WTC11 (cell line): ENCODE measurements at regions not wholly inside any gene's neighbourhood (a gene's known extent, or its start where the extent isn't known, plus 50 kb on each side); places are given as distances from the start of the nearest gene placed in this dataset.

Source experiments
- ATAC-seq: fragments of 200-7000 bp; cut with Tn5 transposase; 2 replicates; pipeline ENCODE4 v1.10.0; 2021; ENCODE audit warnings: mild to moderate bottlenecking, moderate library complexity
- CTCF ChIA-PET: fragments of 300-600 bp; sonication (Branson Sonifier 250); formaldehyde crosslinking; loops from one replicate; lab custom pipeline; 2021; ENCODE audit warnings: antibody characterized with exemption; lab: Charles Lee
- POLR2A ChIA-PET: fragments of 350-600 bp; sonication (Branson Sonifier 250); formaldehyde crosslinking; loops from one replicate; lab custom pipeline; 2021; ENCODE audit warnings: antibody characterized with exemption; lab: Charles Lee
- DNase-seq: peaks from one replicate; pipeline ENCODE4 v3.0.0; 2021; ENCODE audit warnings: low spot score
- H3K27ac Mint-ChIP-seq: 2 replicates; pipeline ENCODE4 v1.8.0; 2021; ENCODE audit warnings: mixed read lengths
- H3K27me3 Mint-ChIP-seq: 2 replicates; pipeline ENCODE4 v1.8.0; 2021; ENCODE audit warnings: low read depth, mild to moderate bottlenecking, moderate library complexity, mixed read lengths
- H3K36me3 Mint-ChIP-seq: 2 replicates; pipeline ENCODE4 v1.8.0; 2021; ENCODE audit warnings: mixed read lengths
- H3K4me1 Mint-ChIP-seq: 2 replicates; pipeline ENCODE4 v1.8.0; 2022; ENCODE audit warnings: mixed read lengths
- H3K4me3 Mint-ChIP-seq: 2 replicates; pipeline ENCODE4 v1.8.0; 2021; ENCODE audit warnings: mild to moderate bottlenecking, moderate library complexity, mixed read lengths
- H3K9me3 Mint-ChIP-seq: 2 replicates; pipeline ENCODE4 v1.8.0; 2021; ENCODE audit warnings: mixed read lengths
- ATF6 ChIP-seq: sonication (generic); formaldehyde crosslinking; IDR thresholded peaks from 2 replicates; pipeline ENCODE4 v1.8.1; 2023; ENCODE audit warnings: mild to moderate bottlenecking, missing genetic modification reagents
- ELF4 ChIP-seq: sonication (generic); formaldehyde crosslinking; IDR thresholded peaks from 2 replicates; pipeline ENCODE4 v1.8.1; 2022; ENCODE audit warnings: low read depth, mild to moderate bottlenecking, moderate library complexity, missing genetic modification reagents
- NFATC4 ChIP-seq: fragments of 250-450 bp; sonication (Bioruptor Pico); IDR thresholded peaks from 2 replicates; pipeline ENCODE4 v1.9.0; 2021; ENCODE audit warnings: mild to moderate bottlenecking
- NFE2L1 ChIP-seq: sonication (generic); formaldehyde crosslinking; IDR thresholded peaks from 2 replicates; pipeline ENCODE4 v1.8.1; 2023; ENCODE audit warnings: missing genetic modification reagents
- PREB ChIP-seq: sonication (generic); formaldehyde crosslinking; IDR thresholded peaks from 2 replicates; pipeline ENCODE4 v1.8.1; 2022; ENCODE audit warnings: mild to moderate bottlenecking, missing genetic modification reagents, moderate library complexity, borderline replicate concordance
- PRRX2 ChIP-seq: fragments of 250-450 bp; sonication (Bioruptor Pico); IDR thresholded peaks from 2 replicates; pipeline ENCODE4 v1.8.0; 2021; ENCODE audit warnings: mild to moderate bottlenecking
- SMAD4 ChIP-seq: sonication (generic); formaldehyde crosslinking; IDR thresholded peaks from 2 replicates; pipeline ENCODE4 v1.8.0; 2022; ENCODE audit warnings: mild to moderate bottlenecking, missing genetic modification reagents
- SOX15 ChIP-seq: fragments of 250-450 bp; sonication (Bioruptor Pico); IDR thresholded peaks from 2 replicates; pipeline ENCODE4 v1.9.0; 2021; ENCODE audit warnings: mild to moderate bottlenecking
- SP1 ChIP-seq: sonication (generic); formaldehyde crosslinking; conservative IDR thresholded peaks from 2 replicates; pipeline ENCODE4 v1.8.1; 2022; ENCODE audit warnings: missing genetic modification reagents
- TEAD4 ChIP-seq: sonication (generic); formaldehyde crosslinking; IDR thresholded peaks from 2 replicates; pipeline ENCODE4 v1.8.0; 2022; ENCODE audit warnings: mild to moderate bottlenecking, missing genetic modification reagents
- ZBTB21 ChIP-seq: sonication (generic); formaldehyde crosslinking; IDR thresholded peaks from 2 replicates; pipeline ENCODE4 v1.8.1; 2023; ENCODE audit warnings: mild to moderate bottlenecking, missing genetic modification reagents, borderline replicate concordance
- ZNF396 ChIP-seq: fragments of 250-450 bp; sonication (Bioruptor Pico); IDR thresholded peaks from 2 replicates; pipeline ENCODE4 v1.8.0; 2021; ENCODE audit warnings: mild to moderate bottlenecking, moderate library complexity, borderline replicate concordance
- ZNF425 ChIP-seq: fragments of 250-450 bp; sonication (Bioruptor Pico); conservative IDR thresholded peaks from 2 replicates; pipeline ENCODE4 v1.9.0; 2021; ENCODE audit warnings: mild to moderate bottlenecking
- TF ChIP-seq, protein P1 (sequence below): sonication (generic); formaldehyde crosslinking; IDR thresholded peaks from 2 replicates; pipeline ENCODE4 v1.8.1; 2023; ENCODE audit warnings: mild to moderate bottlenecking, missing genetic modification reagents, borderline replicate concordance
- TF ChIP-seq, protein P2 (sequence below): sonication (generic); formaldehyde crosslinking; IDR thresholded peaks from 2 replicates; pipeline ENCODE4 v1.8.1; 2022; ENCODE audit warnings: mild to moderate bottlenecking, moderate library complexity, missing genetic modification reagents
- TF ChIP-seq, protein P3 (sequence below): fragments of 250-450 bp; sonication (Bioruptor Pico); IDR thresholded peaks from 2 replicates; pipeline ENCODE4 v2.1.2; 2022; ENCODE audit warnings: mild to moderate bottlenecking, moderate library complexity
- TF ChIP-seq, protein P4 (sequence below): fragments of 250-450 bp; sonication (Bioruptor Pico); IDR thresholded peaks from 2 replicates; pipeline ENCODE4 v1.9.0; 2021; ENCODE audit warnings: mild to moderate bottlenecking, borderline replicate concordance
- TF ChIP-seq, protein P5 (sequence below): sonication (generic); formaldehyde crosslinking; IDR thresholded peaks from 2 replicates; pipeline ENCODE4 v1.8.1; 2023; ENCODE audit warnings: mild to moderate bottlenecking, missing genetic modification reagents, moderate library complexity

- TF ChIP-seq, protein P1, sequence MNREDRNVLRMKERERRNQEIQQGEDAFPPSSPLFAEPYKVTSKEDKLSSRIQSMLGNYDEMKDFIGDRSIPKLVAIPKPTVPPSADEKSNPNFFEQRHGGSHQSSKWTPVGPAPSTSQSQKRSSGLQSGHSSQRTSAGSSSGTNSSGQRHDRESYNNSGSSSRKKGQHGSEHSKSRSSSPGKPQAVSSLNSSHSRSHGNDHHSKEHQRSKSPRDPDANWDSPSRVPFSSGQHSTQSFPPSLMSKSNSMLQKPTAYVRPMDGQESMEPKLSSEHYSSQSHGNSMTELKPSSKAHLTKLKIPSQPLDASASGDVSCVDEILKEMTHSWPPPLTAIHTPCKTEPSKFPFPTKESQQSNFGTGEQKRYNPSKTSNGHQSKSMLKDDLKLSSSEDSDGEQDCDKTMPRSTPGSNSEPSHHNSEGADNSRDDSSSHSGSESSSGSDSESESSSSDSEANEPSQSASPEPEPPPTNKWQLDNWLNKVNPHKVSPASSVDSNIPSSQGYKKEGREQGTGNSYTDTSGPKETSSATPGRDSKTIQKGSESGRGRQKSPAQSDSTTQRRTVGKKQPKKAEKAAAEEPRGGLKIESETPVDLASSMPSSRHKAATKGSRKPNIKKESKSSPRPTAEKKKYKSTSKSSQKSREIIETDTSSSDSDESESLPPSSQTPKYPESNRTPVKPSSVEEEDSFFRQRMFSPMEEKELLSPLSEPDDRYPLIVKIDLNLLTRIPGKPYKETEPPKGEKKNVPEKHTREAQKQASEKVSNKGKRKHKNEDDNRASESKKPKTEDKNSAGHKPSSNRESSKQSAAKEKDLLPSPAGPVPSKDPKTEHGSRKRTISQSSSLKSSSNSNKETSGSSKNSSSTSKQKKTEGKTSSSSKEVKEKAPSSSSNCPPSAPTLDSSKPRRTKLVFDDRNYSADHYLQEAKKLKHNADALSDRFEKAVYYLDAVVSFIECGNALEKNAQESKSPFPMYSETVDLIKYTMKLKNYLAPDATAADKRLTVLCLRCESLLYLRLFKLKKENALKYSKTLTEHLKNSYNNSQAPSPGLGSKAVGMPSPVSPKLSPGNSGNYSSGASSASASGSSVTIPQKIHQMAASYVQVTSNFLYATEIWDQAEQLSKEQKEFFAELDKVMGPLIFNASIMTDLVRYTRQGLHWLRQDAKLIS = no peak
- TF ChIP-seq ATF6 (CRISPR knock-in tag) = no peak
Observed at GRCh38 chr6:155967322-155967721, 511.7 kb upstream of the NOX3 start (continued).

DNA sequence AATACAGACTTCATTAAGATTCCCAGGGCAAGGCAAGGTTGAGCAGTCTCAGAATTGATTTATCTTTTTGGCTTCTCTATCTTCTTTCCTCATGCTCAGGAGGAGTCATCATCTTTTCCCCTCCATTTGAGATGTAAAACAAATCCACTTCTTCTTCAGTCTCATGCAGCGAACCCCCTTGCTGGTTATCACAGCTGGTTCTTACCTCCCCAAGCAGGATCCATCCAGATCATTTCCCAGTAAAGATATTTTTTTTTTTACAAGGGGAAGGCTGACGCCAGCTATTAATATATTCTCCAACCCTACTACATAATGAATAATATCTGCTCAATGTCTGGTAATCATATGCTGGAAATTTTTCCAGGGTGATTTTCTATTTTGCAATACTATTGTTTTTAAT, 508.9 kb upstream of the NOX3 start:
- Mint-ChIP-seq H3K9me3 (peaks cover 32% of the 10 kb centered on the region), H3K4me1 (peaks cover 10% of the 10 kb centered on the region), H3K36me3 (no peaks in the 10 kb centered on the region; the same call in 1 of the 2 replicates), H3K27me3 (no peaks in the 10 kb centered on the region), H3K27ac (no peak overlapping the region), H3K4me3 (no peak overlapping the region)
- ChIA-PET POLR2A (no interaction called here), CTCF (no interaction called here)
- ATAC-seq (no peak), DNase-seq (no peak)
- no peak for TF ChIP-seq SP1 (CRISPR knock-in tag)
- TF ChIP-seq ELF4 = no peak
- no peak for TF ChIP-seq SMAD4
- TF ChIP-seq PRRX2 (CRISPR knock-in tag) = no peak
- TF ChIP-seq, protein P2, sequence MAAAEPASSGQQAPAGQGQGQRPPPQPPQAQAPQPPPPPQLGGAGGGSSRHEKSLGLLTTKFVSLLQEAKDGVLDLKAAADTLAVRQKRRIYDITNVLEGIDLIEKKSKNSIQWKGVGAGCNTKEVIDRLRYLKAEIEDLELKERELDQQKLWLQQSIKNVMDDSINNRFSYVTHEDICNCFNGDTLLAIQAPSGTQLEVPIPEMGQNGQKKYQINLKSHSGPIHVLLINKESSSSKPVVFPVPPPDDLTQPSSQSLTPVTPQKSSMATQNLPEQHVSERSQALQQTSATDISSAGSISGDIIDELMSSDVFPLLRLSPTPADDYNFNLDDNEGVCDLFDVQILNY = no peak
- TF ChIP-seq ZNF396 = no peak
- TF ChIP-seq TEAD4 (CRISPR knock-in tag) = no peak
- TF ChIP-seq NFATC4 = no peak
- no peak for TF ChIP-seq ZBTB21 (CRISPR knock-in tag)

DNA sequence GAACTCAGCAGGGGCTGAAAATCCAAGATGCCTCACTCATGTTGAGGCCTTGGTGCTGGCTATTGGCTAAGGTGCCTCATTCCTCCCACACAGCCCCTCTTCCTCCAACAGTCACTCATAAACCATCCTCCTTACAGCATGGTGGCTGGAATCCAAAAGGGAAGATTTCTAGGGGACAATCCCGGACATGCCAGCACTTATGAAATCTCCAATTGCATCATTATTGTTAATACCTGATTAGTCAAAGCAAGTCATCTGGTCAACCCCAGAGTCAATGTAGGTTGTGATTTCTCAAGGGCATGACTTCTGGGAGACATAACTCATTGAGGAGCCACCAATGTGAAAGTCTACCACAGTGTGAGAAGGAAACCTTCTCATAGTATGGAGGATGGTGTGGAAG, 506.6 kb upstream of the NOX3 start:
- ChIA-PET CTCF (no interaction called here), POLR2A (no interaction called here)
- Mint-ChIP-seq H3K36me3 (no peaks in the 10 kb centered on the region), H3K4me1 (peaks cover 10% of the 10 kb centered on the region), H3K9me3 (peaks cover 20% of the 10 kb centered on the region), H3K4me3 (no peak overlapping the region), H3K27me3 (no peaks in the 10 kb centered on the region), H3K27ac (no peak overlapping the region)
- ATAC-seq (no peak), DNase-seq (no peak)
- TF ChIP-seq ZNF425 (CRISPR knock-in tag) (no peak), PREB (no peak), SOX15 (CRISPR knock-in tag) (no peak), NFE2L1 (no peak)
- TF ChIP-seq, protein P3, sequence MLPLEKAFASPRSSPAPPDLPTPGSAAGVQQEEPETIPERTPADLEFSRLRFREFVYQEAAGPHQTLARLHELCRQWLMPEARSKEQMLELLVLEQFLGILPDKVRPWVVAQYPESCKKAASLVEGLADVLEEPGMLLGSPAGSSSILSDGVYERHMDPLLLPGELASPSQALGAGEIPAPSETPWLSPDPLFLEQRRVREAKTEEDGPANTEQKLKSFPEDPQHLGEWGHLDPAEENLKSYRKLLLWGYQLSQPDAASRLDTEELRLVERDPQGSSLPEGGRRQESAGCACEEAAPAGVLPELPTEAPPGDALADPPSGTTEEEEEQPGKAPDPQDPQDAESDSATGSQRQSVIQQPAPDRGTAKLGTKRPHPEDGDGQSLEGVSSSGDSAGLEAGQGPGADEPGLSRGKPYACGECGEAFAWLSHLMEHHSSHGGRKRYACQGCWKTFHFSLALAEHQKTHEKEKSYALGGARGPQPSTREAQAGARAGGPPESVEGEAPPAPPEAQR (CRISPR knock-in tag) = no peak
- TF ChIP-seq, protein P4, sequence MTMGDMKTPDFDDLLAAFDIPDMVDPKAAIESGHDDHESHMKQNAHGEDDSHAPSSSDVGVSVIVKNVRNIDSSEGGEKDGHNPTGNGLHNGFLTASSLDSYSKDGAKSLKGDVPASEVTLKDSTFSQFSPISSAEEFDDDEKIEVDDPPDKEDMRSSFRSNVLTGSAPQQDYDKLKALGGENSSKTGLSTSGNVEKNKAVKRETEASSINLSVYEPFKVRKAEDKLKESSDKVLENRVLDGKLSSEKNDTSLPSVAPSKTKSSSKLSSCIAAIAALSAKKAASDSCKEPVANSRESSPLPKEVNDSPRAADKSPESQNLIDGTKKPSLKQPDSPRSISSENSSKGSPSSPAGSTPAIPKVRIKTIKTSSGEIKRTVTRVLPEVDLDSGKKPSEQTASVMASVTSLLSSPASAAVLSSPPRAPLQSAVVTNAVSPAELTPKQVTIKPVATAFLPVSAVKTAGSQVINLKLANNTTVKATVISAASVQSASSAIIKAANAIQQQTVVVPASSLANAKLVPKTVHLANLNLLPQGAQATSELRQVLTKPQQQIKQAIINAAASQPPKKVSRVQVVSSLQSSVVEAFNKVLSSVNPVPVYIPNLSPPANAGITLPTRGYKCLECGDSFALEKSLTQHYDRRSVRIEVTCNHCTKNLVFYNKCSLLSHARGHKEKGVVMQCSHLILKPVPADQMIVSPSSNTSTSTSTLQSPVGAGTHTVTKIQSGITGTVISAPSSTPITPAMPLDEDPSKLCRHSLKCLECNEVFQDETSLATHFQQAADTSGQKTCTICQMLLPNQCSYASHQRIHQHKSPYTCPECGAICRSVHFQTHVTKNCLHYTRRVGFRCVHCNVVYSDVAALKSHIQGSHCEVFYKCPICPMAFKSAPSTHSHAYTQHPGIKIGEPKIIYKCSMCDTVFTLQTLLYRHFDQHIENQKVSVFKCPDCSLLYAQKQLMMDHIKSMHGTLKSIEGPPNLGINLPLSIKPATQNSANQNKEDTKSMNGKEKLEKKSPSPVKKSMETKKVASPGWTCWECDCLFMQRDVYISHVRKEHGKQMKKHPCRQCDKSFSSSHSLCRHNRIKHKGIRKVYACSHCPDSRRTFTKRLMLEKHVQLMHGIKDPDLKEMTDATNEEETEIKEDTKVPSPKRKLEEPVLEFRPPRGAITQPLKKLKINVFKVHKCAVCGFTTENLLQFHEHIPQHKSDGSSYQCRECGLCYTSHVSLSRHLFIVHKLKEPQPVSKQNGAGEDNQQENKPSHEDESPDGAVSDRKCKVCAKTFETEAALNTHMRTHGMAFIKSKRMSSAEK (CRISPR knock-in tag) = no peak
- TF ChIP-seq, protein P5, sequence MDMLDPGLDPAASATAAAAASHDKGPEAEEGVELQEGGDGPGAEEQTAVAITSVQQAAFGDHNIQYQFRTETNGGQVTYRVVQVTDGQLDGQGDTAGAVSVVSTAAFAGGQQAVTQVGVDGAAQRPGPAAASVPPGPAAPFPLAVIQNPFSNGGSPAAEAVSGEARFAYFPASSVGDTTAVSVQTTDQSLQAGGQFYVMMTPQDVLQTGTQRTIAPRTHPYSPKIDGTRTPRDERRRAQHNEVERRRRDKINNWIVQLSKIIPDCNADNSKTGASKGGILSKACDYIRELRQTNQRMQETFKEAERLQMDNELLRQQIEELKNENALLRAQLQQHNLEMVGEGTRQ = no peak
